ENCODE measurements at regions not wholly inside any gene's neighbourhood (a gene's known extent, or its start where the extent isn't known, plus 50 kb on each side); places are given as distances from the start of the nearest gene placed in this dataset.

- TF ChIP-seq POLR2AphosphoS5 (IDR thresholded peaks at IDR 0.05; ENCODE audit: low read depth, low read length) (no peak), EZH2 (IDR thresholded peaks at IDR 0.05; ENCODE audit: low read depth, low read length, severe bottlenecking) (no peak), EP300 (IDR thresholded peaks at IDR 0.05; ENCODE audit: borderline replicate concordance in 1 of 2, low read depth in 2 of 2, low read length in 2 of 2) (no peak), TCF12 (IDR thresholded peaks at IDR 0.05; ENCODE audit: low read depth, low read length) (no peak), TAF1 (IDR thresholded peaks at IDR 0.05; ENCODE audit: low read depth, low read length) (no peak), CTCF (IDR thresholded peaks at IDR 0.05; ENCODE audit: control extremely low read depth in 1 of 3, insufficient read depth in 1 of 3, low read depth in 1 of 3, low read length in 3 of 3) (no peak), MAX (IDR thresholded peaks at IDR 0.05) (no peak), SIN3A (conservative IDR thresholded peaks at IDR 0.05 in 1 of 2, IDR thresholded peaks at IDR 0.05 in 1 of 2; ENCODE audit: low read depth in 1 of 2, low read length in 2 of 2) (no peak), CEBPB (IDR thresholded peaks at IDR 0.05; ENCODE audit: low read depth, low read length) (no peak), POLR2A (IDR thresholded peaks at IDR 0.05; ENCODE audit: control extremely low read depth in 1 of 2, low read depth in 2 of 2, low read length in 2 of 2) (no peak), CHD2 (IDR thresholded peaks at IDR 0.05; ENCODE audit: low read length) (no peak)
These were observed 157.4 kb downstream of the C9orf50 start for GRCh38 chr9:129463477-129463876.
